ENCODE measurements at regions not wholly inside any gene's neighbourhood (a gene's known extent, or its start where the extent isn't known, plus 50 kb on each side); places are given as distances from the start of the nearest gene placed in this dataset.

GRCh38 chr20:39504710-39505094 is 542.6 kb downstream of the DHX35 start:
- no peak overlapping the region for H3K27ac ChIP-seq
- no peak for TF ChIP-seq CTCF (IDR thresholded peaks at IDR 0.05)
- DNase-seq (ENCODE audit: low spot score): no peak
- H3K4me3 ChIP-seq: no peak overlapping the region

GRCh38 chr20:39503902-39504709 is 542.0 kb downstream of the DHX35 start:
- no peak overlapping the region for H3K27ac ChIP-seq
- no peak overlapping the region for H3K4me3 ChIP-seq
- TF ChIP-seq CTCF (IDR thresholded peaks at IDR 0.05): no peak
- no peak for DNase-seq (ENCODE audit: low spot score)

- Histone ChIP-seq H3K4me3 (no peak overlapping the region), H3K27ac (no peak overlapping the region)
- DNase-seq (ENCODE audit: low spot score): no peak
- no peak for TF ChIP-seq CTCF (IDR thresholded peaks at IDR 0.05)
Observed at GRCh38 chr20:39492223-39492797, 530.2 kb downstream of the DHX35 start.

GRCh38 chr20:39491711-39492110 is 529.6 kb downstream of the DHX35 start:
- H3K27ac ChIP-seq: no peak overlapping the region
- DNase-seq (ENCODE audit: low spot score): no peak
- no peak for TF ChIP-seq CTCF (IDR thresholded peaks at IDR 0.05)
- H3K4me3 ChIP-seq: no peak overlapping the region

- Histone ChIP-seq H3K4me3 (no peak overlapping the region), H3K27ac (no peak overlapping the region)
- DNase-seq (ENCODE audit: low spot score): no peak
- TF ChIP-seq CTCF (IDR thresholded peaks at IDR 0.05): no peak
Observed at GRCh38 chr20:39489986-39490560, 527.9 kb downstream of the DHX35 start.

GRCh38 chr20:39480276-39481043 is 518.3 kb downstream of the DHX35 start:
- H3K27ac ChIP-seq: no peak overlapping the region
- DNase-seq (ENCODE audit: low spot score): no peak
- no peak for TF ChIP-seq CTCF (IDR thresholded peaks at IDR 0.05)
- no peak overlapping the region for H3K4me3 ChIP-seq

Data from coronary artery (tissue), 2 donors.